GM23338 (cell line): ENCODE measurements at regions not wholly inside any gene's neighbourhood (a gene's known extent, or its start where the extent isn't known, plus 50 kb on each side); places are given as distances from the start of the nearest gene placed in this dataset.

Source experiments
- CREB1 ChIP-seq: fragments of 250-450 bp; sonication (Bioruptor Pico); IDR thresholded peaks from 2 replicates; pipeline ENCODE4 v1.5.0; 2020; ENCODE audit warnings: low read depth, mild to moderate bottlenecking, moderate library complexity
- ETS1 ChIP-seq: IDR thresholded peaks from 2 replicates; pipeline ENCODE4 v1.6.1; 2016; ENCODE audit warnings: antibody characterized with exemption
- EZH2 ChIP-seq: fragments of 200-600 bp; sonication (generic); IDR thresholded peaks from one replicate; pipeline ENCODE4 v1.8.0; 2017; ENCODE audit warnings: antibody characterized with exemption, mild to moderate bottlenecking, low read depth; ENCODE audit not compliant: unreplicated experiment
- EZH2phosphoT487 ChIP-seq: fragments of 200-600 bp; sonication (generic); IDR thresholded peaks from one replicate; pipeline ENCODE4 v1.8.1; 2018; ENCODE audit warnings: antibody characterized with exemption; ENCODE audit not compliant: unreplicated experiment
- JUNB ChIP-seq: IDR thresholded peaks from one replicate; pipeline ENCODE4 v1.6.1; 2016; ENCODE audit warnings: antibody characterized with exemption; ENCODE audit not compliant: unreplicated experiment
- POLR2AphosphoS5 ChIP-seq: IDR thresholded peaks from 2 replicates; pipeline ENCODE4 v1.6.1; 2016; ENCODE audit warnings: antibody characterized with exemption, low read depth
- STAT1 ChIP-seq: IDR thresholded peaks from one replicate; pipeline ENCODE4 v1.6.1; 2016; ENCODE audit warnings: antibody characterized with exemption; ENCODE audit not compliant: unreplicated experiment
- ZNF114 ChIP-seq: fragments of 250-450 bp; sonication (Bioruptor Pico); IDR thresholded peaks from 2 replicates; pipeline ENCODE4 v1.5.0; 2020; ENCODE audit warnings: mild to moderate bottlenecking, moderate library complexity
- TF ChIP-seq, protein P1 (sequence below), 2 experiments: fragments of 200-600 bp in 1 of 2; sonication (generic) in 1 of 2; conservative IDR thresholded peaks; 2 replicates each; pipeline versions ENCODE4 v1.5.1 to v1.6.1; 2016 to 2017; ENCODE audit warnings: antibody characterized with exemption in 2 of 2, low read depth in 2 of 2, mild to moderate bottlenecking in 2 of 2, moderate library complexity in 1 of 2
- TF ChIP-seq, protein P2 (sequence below): IDR thresholded peaks from one replicate; pipeline ENCODE4 v1.6.1; 2018; ENCODE audit warnings: antibody characterized with exemption; ENCODE audit not compliant: unreplicated experiment

GRCh38 chr9:21690561-21690960, 111.9 kb upstream of the MTAP start:
- no peak for TF ChIP-seq EZH2
- TF ChIP-seq, protein P1, sequence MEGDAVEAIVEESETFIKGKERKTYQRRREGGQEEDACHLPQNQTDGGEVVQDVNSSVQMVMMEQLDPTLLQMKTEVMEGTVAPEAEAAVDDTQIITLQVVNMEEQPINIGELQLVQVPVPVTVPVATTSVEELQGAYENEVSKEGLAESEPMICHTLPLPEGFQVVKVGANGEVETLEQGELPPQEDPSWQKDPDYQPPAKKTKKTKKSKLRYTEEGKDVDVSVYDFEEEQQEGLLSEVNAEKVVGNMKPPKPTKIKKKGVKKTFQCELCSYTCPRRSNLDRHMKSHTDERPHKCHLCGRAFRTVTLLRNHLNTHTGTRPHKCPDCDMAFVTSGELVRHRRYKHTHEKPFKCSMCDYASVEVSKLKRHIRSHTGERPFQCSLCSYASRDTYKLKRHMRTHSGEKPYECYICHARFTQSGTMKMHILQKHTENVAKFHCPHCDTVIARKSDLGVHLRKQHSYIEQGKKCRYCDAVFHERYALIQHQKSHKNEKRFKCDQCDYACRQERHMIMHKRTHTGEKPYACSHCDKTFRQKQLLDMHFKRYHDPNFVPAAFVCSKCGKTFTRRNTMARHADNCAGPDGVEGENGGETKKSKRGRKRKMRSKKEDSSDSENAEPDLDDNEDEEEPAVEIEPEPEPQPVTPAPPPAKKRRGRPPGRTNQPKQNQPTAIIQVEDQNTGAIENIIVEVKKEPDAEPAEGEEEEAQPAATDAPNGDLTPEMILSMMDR (conservative IDR thresholded peaks at IDR 0.05; ENCODE audit: low read depth in 2 of 2), result no peak
- TF ChIP-seq, protein P2, sequence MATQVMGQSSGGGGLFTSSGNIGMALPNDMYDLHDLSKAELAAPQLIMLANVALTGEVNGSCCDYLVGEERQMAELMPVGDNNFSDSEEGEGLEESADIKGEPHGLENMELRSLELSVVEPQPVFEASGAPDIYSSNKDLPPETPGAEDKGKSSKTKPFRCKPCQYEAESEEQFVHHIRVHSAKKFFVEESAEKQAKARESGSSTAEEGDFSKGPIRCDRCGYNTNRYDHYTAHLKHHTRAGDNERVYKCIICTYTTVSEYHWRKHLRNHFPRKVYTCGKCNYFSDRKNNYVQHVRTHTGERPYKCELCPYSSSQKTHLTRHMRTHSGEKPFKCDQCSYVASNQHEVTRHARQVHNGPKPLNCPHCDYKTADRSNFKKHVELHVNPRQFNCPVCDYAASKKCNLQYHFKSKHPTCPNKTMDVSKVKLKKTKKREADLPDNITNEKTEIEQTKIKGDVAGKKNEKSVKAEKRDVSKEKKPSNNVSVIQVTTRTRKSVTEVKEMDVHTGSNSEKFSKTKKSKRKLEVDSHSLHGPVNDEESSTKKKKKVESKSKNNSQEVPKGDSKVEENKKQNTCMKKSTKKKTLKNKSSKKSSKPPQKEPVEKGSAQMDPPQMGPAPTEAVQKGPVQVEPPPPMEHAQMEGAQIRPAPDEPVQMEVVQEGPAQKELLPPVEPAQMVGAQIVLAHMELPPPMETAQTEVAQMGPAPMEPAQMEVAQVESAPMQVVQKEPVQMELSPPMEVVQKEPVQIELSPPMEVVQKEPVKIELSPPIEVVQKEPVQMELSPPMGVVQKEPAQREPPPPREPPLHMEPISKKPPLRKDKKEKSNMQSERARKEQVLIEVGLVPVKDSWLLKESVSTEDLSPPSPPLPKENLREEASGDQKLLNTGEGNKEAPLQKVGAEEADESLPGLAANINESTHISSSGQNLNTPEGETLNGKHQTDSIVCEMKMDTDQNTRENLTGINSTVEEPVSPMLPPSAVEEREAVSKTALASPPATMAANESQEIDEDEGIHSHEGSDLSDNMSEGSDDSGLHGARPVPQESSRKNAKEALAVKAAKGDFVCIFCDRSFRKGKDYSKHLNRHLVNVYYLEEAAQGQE, result no peak
- TF ChIP-seq POLR2AphosphoS5, result no peak
- no peak for TF ChIP-seq EZH2phosphoT487
- no peak for TF ChIP-seq ZNF114 (CRISPR knock-in tag)
- TF ChIP-seq JUNB, result no peak
- no peak for TF ChIP-seq ETS1
- no peak for TF ChIP-seq CREB1 (CRISPR knock-in tag)
- TF ChIP-seq STAT1, result no peak
